WTC11 (cell line): ENCODE measurements at regions not wholly inside any gene's neighbourhood (a gene's known extent, or its start where the extent isn't known, plus 50 kb on each side); places are given as distances from the start of the nearest gene placed in this dataset.

Experiments
- ATAC-seq: fragments of 200-7000 bp; cut with Tn5 transposase; 2 replicates; pipeline ENCODE4 v1.10.0; 2021; ENCODE audit warnings: mild to moderate bottlenecking, moderate library complexity
- CTCF ChIA-PET: fragments of 300-600 bp; sonication (Branson Sonifier 250); formaldehyde crosslinking; loops from one replicate; lab custom pipeline; 2021; ENCODE audit warnings: antibody characterized with exemption; lab: Charles Lee
- POLR2A ChIA-PET: fragments of 350-600 bp; sonication (Branson Sonifier 250); formaldehyde crosslinking; loops from one replicate; lab custom pipeline; 2021; ENCODE audit warnings: antibody characterized with exemption; lab: Charles Lee
- DNase-seq: peaks from one replicate; pipeline ENCODE4 v3.0.0; 2021; ENCODE audit warnings: low spot score
- H3K27ac Mint-ChIP-seq: 2 replicates; pipeline ENCODE4 v1.8.0; 2021; ENCODE audit warnings: mixed read lengths
- H3K27me3 Mint-ChIP-seq: 2 replicates; pipeline ENCODE4 v1.8.0; 2021; ENCODE audit warnings: low read depth, mild to moderate bottlenecking, moderate library complexity, mixed read lengths
- H3K36me3 Mint-ChIP-seq: 2 replicates; pipeline ENCODE4 v1.8.0; 2021; ENCODE audit warnings: mixed read lengths
- H3K4me1 Mint-ChIP-seq: 2 replicates; pipeline ENCODE4 v1.8.0; 2022; ENCODE audit warnings: mixed read lengths
- H3K4me3 Mint-ChIP-seq: 2 replicates; pipeline ENCODE4 v1.8.0; 2021; ENCODE audit warnings: mild to moderate bottlenecking, moderate library complexity, mixed read lengths
- H3K9me3 Mint-ChIP-seq: 2 replicates; pipeline ENCODE4 v1.8.0; 2021; ENCODE audit warnings: mixed read lengths
- ATF6 ChIP-seq: sonication (generic); formaldehyde crosslinking; IDR thresholded peaks from 2 replicates; pipeline ENCODE4 v1.8.1; 2023; ENCODE audit warnings: mild to moderate bottlenecking, missing genetic modification reagents
- EMX1 ChIP-seq: fragments of 250-450 bp; sonication (Bioruptor Pico); IDR thresholded peaks from 2 replicates; pipeline ENCODE4 v1.8.0; 2021; ENCODE audit warnings: mild to moderate bottlenecking
- FOXP1 ChIP-seq: sonication (generic); formaldehyde crosslinking; IDR thresholded peaks from 2 replicates; pipeline ENCODE4 v1.8.0; 2022; ENCODE audit warnings: missing genetic modification reagents, mild to moderate bottlenecking, moderate library complexity, borderline replicate concordance
- HMGA2 ChIP-seq: fragments of 250-450 bp; sonication (Bioruptor Pico); IDR thresholded peaks from 2 replicates; pipeline ENCODE4 v1.4.0; 2021; ENCODE audit warnings: mild to moderate bottlenecking, moderate library complexity
- JUN ChIP-seq: sonication (generic); formaldehyde crosslinking; IDR thresholded peaks from 2 replicates; pipeline ENCODE4 v1.8.0; 2023; ENCODE audit warnings: mild to moderate bottlenecking, missing genetic modification reagents
- PREB ChIP-seq: sonication (generic); formaldehyde crosslinking; IDR thresholded peaks from 2 replicates; pipeline ENCODE4 v1.8.1; 2022; ENCODE audit warnings: mild to moderate bottlenecking, missing genetic modification reagents, moderate library complexity, borderline replicate concordance
- SMAD3 ChIP-seq: sonication (generic); formaldehyde crosslinking; IDR thresholded peaks from 2 replicates; pipeline ENCODE4 v1.8.0; 2022; ENCODE audit warnings: missing genetic modification reagents, mild to moderate bottlenecking, borderline replicate concordance
- ZBTB43 ChIP-seq: sonication (generic); formaldehyde crosslinking; IDR thresholded peaks from 2 replicates; pipeline ENCODE4 v1.8.1; 2023; ENCODE audit warnings: mild to moderate bottlenecking, missing genetic modification reagents
- ZNF232 ChIP-seq: sonication (generic); formaldehyde crosslinking; IDR thresholded peaks from 2 replicates; pipeline ENCODE4 v1.8.0; 2022; ENCODE audit warnings: mild to moderate bottlenecking, missing genetic modification reagents
- ZNF263 ChIP-seq: sonication (generic); formaldehyde crosslinking; IDR thresholded peaks from 2 replicates; pipeline ENCODE4 v1.8.1; 2022; ENCODE audit warnings: low read depth, mild to moderate bottlenecking, moderate library complexity, missing genetic modification reagents
- ZNF396 ChIP-seq: fragments of 250-450 bp; sonication (Bioruptor Pico); IDR thresholded peaks from 2 replicates; pipeline ENCODE4 v1.8.0; 2021; ENCODE audit warnings: mild to moderate bottlenecking, moderate library complexity, borderline replicate concordance
- ZNF423 ChIP-seq: fragments of 250-450 bp; sonication (Bioruptor Pico); IDR thresholded peaks from 2 replicates; pipeline ENCODE4 v2.1.2; 2022; ENCODE audit warnings: mild to moderate bottlenecking, moderate library complexity
- TF ChIP-seq, protein P1 (sequence below): fragments of 250-450 bp; sonication (Bioruptor Pico); IDR thresholded peaks from 2 replicates; pipeline ENCODE4 v1.9.0; 2021; ENCODE audit warnings: mild to moderate bottlenecking, borderline replicate concordance
- TF ChIP-seq, protein P2 (sequence below): sonication (generic); formaldehyde crosslinking; IDR thresholded peaks from 2 replicates; pipeline ENCODE4 v1.8.1; 2022; ENCODE audit warnings: low read depth, mild to moderate bottlenecking, moderate library complexity, missing genetic modification reagents, borderline replicate concordance
- TF ChIP-seq, protein P3 (sequence below): sonication (generic); formaldehyde crosslinking; IDR thresholded peaks from 2 replicates; pipeline ENCODE4 v1.8.1; 2022; ENCODE audit warnings: missing genetic modification reagents, borderline replicate concordance

DNA sequence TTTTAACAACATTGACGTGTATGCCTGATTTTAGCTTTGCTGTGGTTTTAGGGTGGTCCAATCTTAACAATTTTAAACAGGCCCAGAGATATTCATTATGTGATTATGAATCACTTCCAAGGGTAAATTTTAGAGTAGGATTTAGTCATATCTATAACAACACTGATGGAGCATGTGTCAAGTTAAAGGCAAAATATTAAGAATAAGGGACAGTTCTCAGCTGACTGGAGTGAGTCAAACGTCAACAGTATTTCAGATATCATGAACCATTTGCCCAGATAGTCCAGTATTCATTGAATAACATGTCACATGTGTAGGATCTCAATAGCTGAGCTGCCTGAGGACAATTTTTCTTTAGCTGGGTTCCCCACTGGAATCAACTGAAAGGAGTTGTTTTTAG is 61.3 kb upstream of the VCX2 start:
- Mint-ChIP-seq H3K27ac (no peak overlapping the region), H3K4me1 (no peaks in the 10 kb centered on the region)
- ChIA-PET POLR2A (no interaction called here), CTCF (no interaction called here)
- no peak for TF ChIP-seq ZNF396 (CRISPR knock-in tag)
- no peak for TF ChIP-seq ZNF423 (CRISPR knock-in tag)
- TF ChIP-seq, all 79 proteins: peak for 0
- ATAC-seq (no peak), DNase-seq (no peak)
- Mint-ChIP-seq H3K36me3 (no peaks in the 10 kb centered on the region), H3K4me3 (no peak overlapping the region), H3K27me3 (no peaks in the 10 kb centered on the region), H3K9me3 (no peaks in the 10 kb centered on the region)

- Mint-ChIP-seq H3K9me3 (no peaks in the 10 kb centered on the region), H3K4me3 (no peak overlapping the region), H3K36me3 (no peaks in the 10 kb centered on the region), H3K4me1 (no peaks in the 10 kb centered on the region), H3K27me3 (no peaks in the 10 kb centered on the region), H3K27ac (no peak overlapping the region)
- ATAC-seq: no peak
- no peak for DNase-seq
- CTCF ChIA-PET: no interaction called here
- TF ChIP-seq JUN (no peak), ATF6 (CRISPR knock-in tag) (no peak), EMX1 (no peak), FOXP1 (no peak)
- TF ChIP-seq, protein P1, sequence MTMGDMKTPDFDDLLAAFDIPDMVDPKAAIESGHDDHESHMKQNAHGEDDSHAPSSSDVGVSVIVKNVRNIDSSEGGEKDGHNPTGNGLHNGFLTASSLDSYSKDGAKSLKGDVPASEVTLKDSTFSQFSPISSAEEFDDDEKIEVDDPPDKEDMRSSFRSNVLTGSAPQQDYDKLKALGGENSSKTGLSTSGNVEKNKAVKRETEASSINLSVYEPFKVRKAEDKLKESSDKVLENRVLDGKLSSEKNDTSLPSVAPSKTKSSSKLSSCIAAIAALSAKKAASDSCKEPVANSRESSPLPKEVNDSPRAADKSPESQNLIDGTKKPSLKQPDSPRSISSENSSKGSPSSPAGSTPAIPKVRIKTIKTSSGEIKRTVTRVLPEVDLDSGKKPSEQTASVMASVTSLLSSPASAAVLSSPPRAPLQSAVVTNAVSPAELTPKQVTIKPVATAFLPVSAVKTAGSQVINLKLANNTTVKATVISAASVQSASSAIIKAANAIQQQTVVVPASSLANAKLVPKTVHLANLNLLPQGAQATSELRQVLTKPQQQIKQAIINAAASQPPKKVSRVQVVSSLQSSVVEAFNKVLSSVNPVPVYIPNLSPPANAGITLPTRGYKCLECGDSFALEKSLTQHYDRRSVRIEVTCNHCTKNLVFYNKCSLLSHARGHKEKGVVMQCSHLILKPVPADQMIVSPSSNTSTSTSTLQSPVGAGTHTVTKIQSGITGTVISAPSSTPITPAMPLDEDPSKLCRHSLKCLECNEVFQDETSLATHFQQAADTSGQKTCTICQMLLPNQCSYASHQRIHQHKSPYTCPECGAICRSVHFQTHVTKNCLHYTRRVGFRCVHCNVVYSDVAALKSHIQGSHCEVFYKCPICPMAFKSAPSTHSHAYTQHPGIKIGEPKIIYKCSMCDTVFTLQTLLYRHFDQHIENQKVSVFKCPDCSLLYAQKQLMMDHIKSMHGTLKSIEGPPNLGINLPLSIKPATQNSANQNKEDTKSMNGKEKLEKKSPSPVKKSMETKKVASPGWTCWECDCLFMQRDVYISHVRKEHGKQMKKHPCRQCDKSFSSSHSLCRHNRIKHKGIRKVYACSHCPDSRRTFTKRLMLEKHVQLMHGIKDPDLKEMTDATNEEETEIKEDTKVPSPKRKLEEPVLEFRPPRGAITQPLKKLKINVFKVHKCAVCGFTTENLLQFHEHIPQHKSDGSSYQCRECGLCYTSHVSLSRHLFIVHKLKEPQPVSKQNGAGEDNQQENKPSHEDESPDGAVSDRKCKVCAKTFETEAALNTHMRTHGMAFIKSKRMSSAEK: no peak
- TF ChIP-seq, protein P2, sequence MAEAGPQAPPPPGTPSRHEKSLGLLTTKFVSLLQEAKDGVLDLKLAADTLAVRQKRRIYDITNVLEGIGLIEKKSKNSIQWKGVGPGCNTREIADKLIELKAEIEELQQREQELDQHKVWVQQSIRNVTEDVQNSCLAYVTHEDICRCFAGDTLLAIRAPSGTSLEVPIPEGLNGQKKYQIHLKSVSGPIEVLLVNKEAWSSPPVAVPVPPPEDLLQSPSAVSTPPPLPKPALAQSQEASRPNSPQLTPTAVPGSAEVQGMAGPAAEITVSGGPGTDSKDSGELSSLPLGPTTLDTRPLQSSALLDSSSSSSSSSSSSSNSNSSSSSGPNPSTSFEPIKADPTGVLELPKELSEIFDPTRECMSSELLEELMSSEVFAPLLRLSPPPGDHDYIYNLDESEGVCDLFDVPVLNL (CRISPR knock-in tag): no peak
- POLR2A ChIA-PET: no interaction called here
Observed at GRCh38 chrX:8233091-8233490, 62.0 kb upstream of the VCX2 start.

DNA sequence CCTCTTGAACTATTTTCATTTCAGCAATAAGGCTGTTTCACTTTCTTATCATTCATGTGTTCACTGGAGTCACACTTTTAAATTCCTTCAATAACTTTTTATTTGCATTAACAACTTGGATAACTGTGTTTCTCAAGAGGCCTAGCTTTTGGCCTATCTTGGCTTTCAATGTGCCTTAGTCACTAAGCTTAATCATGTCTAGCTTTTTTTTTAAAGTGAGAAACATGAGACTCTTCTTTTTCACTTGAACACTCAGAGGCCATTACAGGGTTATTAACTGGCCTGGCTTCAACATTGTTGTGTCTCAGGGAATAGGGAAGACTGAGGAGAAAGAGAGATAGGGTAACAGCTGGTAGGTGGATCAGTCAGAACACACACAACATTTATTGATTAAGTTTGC is 64.0 kb upstream of the VCX2 start:
- POLR2A ChIA-PET: no interaction called here

More for the DNA sequence above, 64.0 kb upstream of the VCX2 start:
- no peak overlapping the region for H3K4me3 Mint-ChIP-seq
- no peak for TF ChIP-seq ZBTB43 (CRISPR knock-in tag)
- no peak for TF ChIP-seq SMAD3 (CRISPR knock-in tag)
- no peak for TF ChIP-seq HMGA2
- no peak for TF ChIP-seq ZNF263
- TF ChIP-seq, protein P3, sequence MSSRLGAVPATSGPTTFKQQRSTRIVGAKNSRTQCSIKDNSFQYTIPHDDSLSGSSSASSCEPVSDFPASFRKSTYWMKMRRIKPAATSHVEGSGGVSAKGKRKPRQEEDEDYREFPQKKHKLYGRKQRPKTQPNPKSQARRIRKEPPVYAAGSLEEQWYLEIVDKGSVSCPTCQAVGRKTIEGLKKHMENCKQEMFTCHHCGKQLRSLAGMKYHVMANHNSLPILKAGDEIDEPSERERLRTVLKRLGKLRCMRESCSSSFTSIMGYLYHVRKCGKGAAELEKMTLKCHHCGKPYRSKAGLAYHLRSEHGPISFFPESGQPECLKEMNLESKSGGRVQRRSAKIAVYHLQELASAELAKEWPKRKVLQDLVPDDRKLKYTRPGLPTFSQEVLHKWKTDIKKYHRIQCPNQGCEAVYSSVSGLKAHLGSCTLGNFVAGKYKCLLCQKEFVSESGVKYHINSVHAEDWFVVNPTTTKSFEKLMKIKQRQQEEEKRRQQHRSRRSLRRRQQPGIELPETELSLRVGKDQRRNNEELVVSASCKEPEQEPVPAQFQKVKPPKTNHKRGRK: no peak
- no peak for TF ChIP-seq ZNF232 (CRISPR knock-in tag)
- no peak for TF ChIP-seq PREB
- no peaks in the 10 kb centered on the region for H3K36me3 Mint-ChIP-seq
- ATAC-seq (no peak), DNase-seq (no peak)
- no peaks in the 10 kb centered on the region for H3K4me1 Mint-ChIP-seq
- no peaks in the 10 kb centered on the region for H3K27me3 Mint-ChIP-seq
- CTCF ChIA-PET: no interaction called here
- H3K27ac Mint-ChIP-seq: no peak overlapping the region
- H3K9me3 Mint-ChIP-seq: no peaks in the 10 kb centered on the region
